A549 (cell line): ENCODE measurements at regions not wholly inside any gene's neighbourhood (a gene's known extent, or its start where the extent isn't known, plus 50 kb on each side); places are given as distances from the start of the nearest gene placed in this dataset.

Source experiments
- CTCF ChIP-seq: fragments of >200 bp; sonication (Bioruptor Twin); formaldehyde crosslinking; IDR thresholded peaks from 3 replicates; pipeline ENCODE4 v1.5.1; 2016
- EHMT2 ChIP-seq: fragments of 200-600 bp; sonication (generic); IDR thresholded peaks from 2 replicates; pipeline ENCODE4 v1.6.1; 2016; ENCODE audit warnings: antibody characterized with exemption, low read depth, mild to moderate bottlenecking, moderate library complexity
- ESRRA ChIP-seq: fragments of 150-350 bp; IDR thresholded peaks from 2 replicates; pipeline ENCODE4 v1.6.1; 2014; ENCODE audit warnings: mild to moderate bottlenecking, low read length, borderline replicate concordance
- HDAC2 ChIP-seq: fragments of 200-600 bp; sonication (generic); IDR thresholded peaks from 2 replicates; pipeline ENCODE4 v1.6.1; 2016
- POLR2A ChIP-seq: IDR thresholded peaks from 2 replicates; pipeline ENCODE4 v1.6.1; 2012; ENCODE audit warnings: mild to moderate bottlenecking, low read length
- SMC3 ChIP-seq: fragments of >200 bp; sonication (Bioruptor Twin); formaldehyde crosslinking; IDR thresholded peaks from 3 replicates; pipeline ENCODE4 v1.6.1; 2018; ENCODE audit warnings: inconsistent platforms
- ZFP36 ChIP-seq: fragments of 450-650 bp; IDR thresholded peaks from 2 replicates; pipeline ENCODE4 v1.6.1; 2014; ENCODE audit warnings: borderline replicate concordance; ENCODE audit not compliant: partially characterized antibody

- no peak for TF ChIP-seq SMC3
- no peak for TF ChIP-seq CTCF
- no peak for TF ChIP-seq POLR2A
- TF ChIP-seq EHMT2 = no peak
- no peak for TF ChIP-seq HDAC2
- no peak for TF ChIP-seq ESRRA
- no peak for TF ChIP-seq ZFP36
Measured at GRCh38 chr6:44634321-44634720, 246.8 kb downstream of the CDC5L start.
